Body of pancreas (tissue), 4 donors: ENCODE measurements at regions not wholly inside any gene's neighbourhood (a gene's known extent, or its start where the extent isn't known, plus 50 kb on each side); places are given as distances from the start of the nearest gene placed in this dataset.

Experiments
- ATAC-seq: fragments of 150-250 bp; one replicate; pipeline ENCODE4 v1.9.1; 2016
- DNase-seq, 4 donors: peaks; one replicate each; pipeline ENCODE4 v3.0.0-alpha.2; 2019
- H3K27ac ChIP-seq, 4 donors: fragments of 200-600 bp; sonication (generic); 1 replicate in 3 of 4; 2 replicates in 1 of 4; pipeline versions ENCODE4 v1.5.1 to v1.6.1; 2016 to 2019; ENCODE audit warnings: mild to moderate bottlenecking in 1 of 4, mixed read lengths in 1 of 4, moderate library complexity in 1 of 4
- H3K27me3 ChIP-seq, 2 donors: fragments of 200-600 bp; sonication (generic); one replicate each; pipeline ENCODE4 v1.6.0; 2016; ENCODE audit warnings: mild to moderate bottlenecking in 1 of 2
- H3K36me3 ChIP-seq, 2 donors: fragments of 200-600 bp; sonication (generic); replicated peaks in 1 of 2; 2 replicates each; pipeline ENCODE4 v1.5.1; 2016; ENCODE audit warnings: low read depth in 2 of 2; ENCODE audit not compliant: insufficient read depth in 1 of 2
- H3K4me1 ChIP-seq: fragments of 200-600 bp; sonication (generic); one replicate; pipeline ENCODE4 v1.6.0; 2016
- H3K4me3 ChIP-seq, 2 donors: fragments of 200-600 bp; sonication (generic); 1 replicate in 1 of 2; 2 replicates in 1 of 2; pipeline ENCODE4 v1.5.1; 2016 to 2019
- H3K9me3 ChIP-seq, 3 donors: fragments of 200-600 bp; sonication (generic); 1 replicate in 2 of 3; 2 replicates in 1 of 3; pipeline ENCODE4 v1.5.1; 2016
- POLR2A ChIP-seq, 3 donors: fragments of 450-650 bp; IDR thresholded peaks; one replicate each; pipeline ENCODE4 v1.6.1; 2016; ENCODE audit warnings: antibody characterized with exemption in 3 of 3, mild to moderate bottlenecking in 2 of 3
- WGBS, 2 donors: methylation state at CpG; one replicate each; pipeline ENCODE4 v1.1.5; 2017; 5-methylcytosine and 5-hydroxymethylcytosine counted together
- intact Hi-C: fragments of 100-400 bp; cut with DNase I; formaldehyde crosslinking; loops from one replicate; pipeline ENCODE4 v1.15.1; 2023
- TF ChIP-seq, protein P1 (sequence below), 7 experiments: fragments of 450-650 bp in 4 of 7; fragments of 200-600 bp in 3 of 7; sonication (generic) in 3 of 7; IDR thresholded peaks; one replicate each; pipeline ENCODE4 v1.5.1; 2016 to 2019; ENCODE audit warnings: antibody characterized with exemption in 7 of 7

DNA sequence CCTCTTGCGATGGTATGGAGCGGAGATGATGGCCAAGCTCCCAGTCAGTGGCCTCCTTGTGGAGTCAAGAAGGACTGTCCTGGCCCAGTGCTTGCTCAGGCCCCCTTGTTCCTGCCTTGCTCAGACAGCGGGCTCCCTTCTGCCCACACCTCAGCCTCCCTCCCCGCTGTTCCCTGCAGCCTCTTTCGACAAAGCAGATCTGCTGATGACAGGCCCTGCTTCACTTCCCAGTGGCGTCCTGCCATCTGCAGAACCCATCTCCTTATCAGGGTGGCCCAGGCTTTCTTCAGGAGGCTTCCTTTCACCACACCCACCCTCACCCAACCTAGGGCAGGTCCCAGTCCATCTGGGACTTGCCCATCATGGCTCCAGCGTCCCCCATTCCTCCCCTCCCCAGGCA is 80.0 kb downstream of the CLDN34 start:
- WGBS, 2 donors: 86 to 90% methylated on average over 1 to 7 of the region's 7 CpGs
- H3K9me3 ChIP-seq: no peaks in the 10 kb centered on the region
- no peaks in the 10 kb centered on the region for H3K36me3 ChIP-seq
- TF ChIP-seq, protein P1, sequence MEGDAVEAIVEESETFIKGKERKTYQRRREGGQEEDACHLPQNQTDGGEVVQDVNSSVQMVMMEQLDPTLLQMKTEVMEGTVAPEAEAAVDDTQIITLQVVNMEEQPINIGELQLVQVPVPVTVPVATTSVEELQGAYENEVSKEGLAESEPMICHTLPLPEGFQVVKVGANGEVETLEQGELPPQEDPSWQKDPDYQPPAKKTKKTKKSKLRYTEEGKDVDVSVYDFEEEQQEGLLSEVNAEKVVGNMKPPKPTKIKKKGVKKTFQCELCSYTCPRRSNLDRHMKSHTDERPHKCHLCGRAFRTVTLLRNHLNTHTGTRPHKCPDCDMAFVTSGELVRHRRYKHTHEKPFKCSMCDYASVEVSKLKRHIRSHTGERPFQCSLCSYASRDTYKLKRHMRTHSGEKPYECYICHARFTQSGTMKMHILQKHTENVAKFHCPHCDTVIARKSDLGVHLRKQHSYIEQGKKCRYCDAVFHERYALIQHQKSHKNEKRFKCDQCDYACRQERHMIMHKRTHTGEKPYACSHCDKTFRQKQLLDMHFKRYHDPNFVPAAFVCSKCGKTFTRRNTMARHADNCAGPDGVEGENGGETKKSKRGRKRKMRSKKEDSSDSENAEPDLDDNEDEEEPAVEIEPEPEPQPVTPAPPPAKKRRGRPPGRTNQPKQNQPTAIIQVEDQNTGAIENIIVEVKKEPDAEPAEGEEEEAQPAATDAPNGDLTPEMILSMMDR (IDR thresholded peaks at IDR 0.05): no peak
- no peak for TF ChIP-seq POLR2A (IDR thresholded peaks at IDR 0.05)
- peaks cover 22% of the 10 kb centered on the region for H3K4me1 ChIP-seq
- DNase-seq (no peak), ATAC-seq (no peak)
- intact Hi-C loops: no loop called here
- no peaks in the 10 kb centered on the region for H3K27me3 ChIP-seq
- H3K4me3 ChIP-seq: no peak overlapping the region
- no peak overlapping the region for H3K27ac ChIP-seq

DNA sequence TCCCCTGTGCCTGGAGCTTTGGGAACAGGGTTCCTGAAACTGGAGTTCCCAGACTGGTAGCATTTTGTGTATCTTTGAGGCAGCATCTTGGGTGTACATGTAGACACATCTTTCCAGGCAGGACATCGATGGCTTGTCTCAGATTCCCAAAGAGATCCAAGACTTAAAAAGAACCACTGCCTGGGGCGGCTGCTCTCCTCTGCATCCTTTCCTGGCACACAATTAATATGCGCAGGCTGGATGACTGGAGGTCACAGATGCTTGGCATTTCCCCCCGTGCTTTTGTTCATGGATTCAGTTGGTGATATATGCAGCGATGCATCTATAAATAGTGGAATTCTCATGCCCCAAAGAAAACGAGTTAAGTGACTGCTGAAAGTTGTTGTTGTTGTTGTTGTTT is 80.5 kb downstream of the CLDN34 start:
- TF ChIP-seq, protein P1 (IDR thresholded peaks at IDR 0.05): no peak
- no peak for TF ChIP-seq POLR2A (IDR thresholded peaks at IDR 0.05)
- WGBS, 2 donors: 85 to 87% methylated on average over 4 to 6 of the region's 6 CpGs
- peaks cover 23% of the 10 kb centered on the region for H3K4me1 ChIP-seq

DNA sequence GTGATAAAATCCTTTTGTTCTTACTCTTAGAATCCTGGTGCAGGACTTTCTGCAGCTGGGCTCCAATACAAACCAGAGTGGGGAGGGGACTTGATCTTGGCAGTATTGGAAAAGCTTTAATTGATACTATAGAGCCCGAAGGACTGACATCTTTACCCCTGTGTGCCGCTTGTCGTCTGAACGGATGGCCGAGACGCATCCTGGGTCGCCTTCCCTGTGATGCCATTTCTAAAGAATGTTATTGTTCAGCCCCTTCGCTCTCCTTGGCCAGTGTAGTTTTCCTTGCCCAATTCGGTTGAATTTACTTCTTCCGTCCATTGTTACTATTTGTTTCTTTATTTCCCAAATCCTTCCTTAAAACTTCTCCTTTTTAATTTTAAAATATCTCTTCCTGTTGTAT is 80.9 kb downstream of the CLDN34 start:
- H3K4me1 ChIP-seq: peaks cover 27% of the 10 kb centered on the region
- DNase-seq (no peak), ATAC-seq (no peak)

More for the DNA sequence above, 80.5 kb downstream of the CLDN34 start:
- ATAC-seq (no peak), DNase-seq (no peak)
- intact Hi-C loops: no loop called here
- Histone ChIP-seq H3K27me3 (no peaks in the 10 kb centered on the region), H3K4me3 (no peak overlapping the region), H3K9me3 (no peaks in the 10 kb centered on the region), H3K36me3 (no peaks in the 10 kb centered on the region), H3K27ac (no peak overlapping the region)

DNA sequence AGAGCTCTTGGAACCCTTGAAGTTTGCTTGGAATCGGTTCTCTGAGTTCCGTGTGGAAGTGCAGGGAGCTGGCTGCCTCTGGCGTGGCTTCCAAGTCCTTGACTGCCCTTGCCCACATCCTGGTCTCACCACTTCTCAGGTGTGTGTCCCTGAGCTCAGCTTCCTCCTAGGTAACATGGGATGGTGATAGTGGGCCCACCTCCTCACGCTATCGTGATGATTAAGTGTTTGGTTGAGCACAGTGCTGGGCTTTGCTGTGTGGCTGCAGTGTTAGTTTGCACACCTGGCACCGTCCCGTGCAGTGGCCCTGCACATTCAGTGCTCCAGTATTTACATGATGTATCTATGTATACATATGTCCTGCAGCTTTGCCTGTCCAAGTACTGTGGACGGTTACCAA is 81.5 kb downstream of the CLDN34 start:
- peak; percentile 17 to 51 (median 39) for DNase-seq
- Histone ChIP-seq H3K9me3 (no peaks in the 10 kb centered on the region), H3K4me3 (no peak overlapping the region), H3K36me3 (no peaks in the 10 kb centered on the region), H3K27me3 (no peaks in the 10 kb centered on the region), H3K27ac (peak overlapping the region in 2 of 4 donors; percentile 8 to 49), H3K4me1 (peaks cover 33% of the 10 kb centered on the region)
- ATAC-seq: peak; percentile 30
- TF ChIP-seq, protein P1 (IDR thresholded peaks at IDR 0.05): no peak
- no peak for TF ChIP-seq POLR2A (IDR thresholded peaks at IDR 0.05)
- intact Hi-C loops: no loop called here
- WGBS, 2 donors: 32 to 40% methylated on average over 5 to 8 of the region's 8 CpGs

More for the DNA sequence above, 80.9 kb downstream of the CLDN34 start:
- H3K9me3 ChIP-seq: no peaks in the 10 kb centered on the region
- H3K27ac ChIP-seq: peak overlapping the region in 1 of 4 donors; percentile 49
- TF ChIP-seq, protein P1 (IDR thresholded peaks at IDR 0.05): no peak
- no peak for TF ChIP-seq POLR2A (IDR thresholded peaks at IDR 0.05)
- H3K36me3 ChIP-seq: no peaks in the 10 kb centered on the region
- intact Hi-C loops: no loop called here
- 94 to 100% methylated on average over 9 to 10 of the region's 10 CpGs for WGBS, 2 donors
- no peak overlapping the region for H3K4me3 ChIP-seq
- no peaks in the 10 kb centered on the region for H3K27me3 ChIP-seq

DNA sequence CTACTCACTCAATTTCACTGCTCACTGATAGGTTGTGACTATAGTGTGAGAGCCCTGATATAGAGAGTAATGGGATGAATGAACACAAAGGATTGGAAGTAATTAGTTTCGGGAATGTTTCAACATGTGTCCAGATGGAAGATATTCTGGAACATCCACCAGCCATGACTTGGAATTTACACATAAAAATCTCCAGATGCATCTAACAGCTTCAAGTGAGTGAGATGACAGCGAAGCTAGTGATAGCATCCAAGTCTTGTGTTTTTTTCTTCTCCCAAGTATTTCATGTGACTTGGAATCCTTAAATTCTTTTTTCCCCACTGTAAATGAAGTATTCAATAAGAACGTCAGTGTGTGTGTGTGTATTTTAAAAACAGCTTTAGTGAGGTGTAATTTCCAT is 82.1 kb downstream of the CLDN34 start:
- WGBS, 2 donors: 76 to 79% methylated on average over 3 of the region's 3 CpGs
- H3K27me3 ChIP-seq: no peaks in the 10 kb centered on the region
- DNase-seq (no peak), ATAC-seq (no peak)
- H3K9me3 ChIP-seq: no peaks in the 10 kb centered on the region
- intact Hi-C loops: no loop called here
- H3K36me3 ChIP-seq: no peaks in the 10 kb centered on the region
- no peak overlapping the region for H3K27ac ChIP-seq
- H3K4me1 ChIP-seq: peaks cover 36% of the 10 kb centered on the region
- TF ChIP-seq POLR2A (IDR thresholded peaks at IDR 0.05): no peak
- TF ChIP-seq, protein P1 (IDR thresholded peaks at IDR 0.05): no peak
- H3K4me3 ChIP-seq: no peak overlapping the region
